HG03575 (cell line): ENCODE measurements at regions not wholly inside any gene's neighbourhood (a gene's known extent, or its start where the extent isn't known, plus 50 kb on each side); places are given as distances from the start of the nearest gene placed in this dataset.
A peak's percentile ranks its signal among the peaks of the same experiment; 100 is the strongest.
"Not testable (repeated sequence)": the region's sequence is repeated elsewhere in the genome, so short reads cannot be mapped to it uniquely, and the experiment has no call there.

Source experiments
- ATAC-seq: cut with Tn5 transposase; IDR thresholded peaks from one replicate; pipeline ENCODE4 v1.9.1; 2021; ENCODE audit not compliant: unreplicated experiment, insufficient number of reproducible peaks, low FRiP score; ENCODE audit errors: extremely low read depth

DNA sequence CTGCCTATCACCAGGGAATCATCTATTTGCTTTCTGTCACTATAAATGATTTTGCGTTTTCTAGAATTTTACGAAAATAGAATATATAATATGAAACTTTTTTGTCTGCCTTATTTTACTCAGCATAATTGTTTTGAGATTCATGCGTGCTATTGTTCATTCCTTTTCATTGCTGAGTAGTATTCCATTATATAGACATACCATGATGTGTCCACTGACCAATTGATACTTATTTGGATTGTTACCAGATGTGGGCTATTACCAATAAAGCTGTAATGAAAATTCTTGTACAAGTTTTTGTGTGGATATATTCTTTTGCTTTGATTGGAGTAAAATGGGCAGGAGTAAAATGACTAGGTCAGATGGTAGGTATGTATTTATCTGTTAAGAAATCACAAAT, 390.7 kb upstream of the EMCN start:
- no peak for ATAC-seq

DNA sequence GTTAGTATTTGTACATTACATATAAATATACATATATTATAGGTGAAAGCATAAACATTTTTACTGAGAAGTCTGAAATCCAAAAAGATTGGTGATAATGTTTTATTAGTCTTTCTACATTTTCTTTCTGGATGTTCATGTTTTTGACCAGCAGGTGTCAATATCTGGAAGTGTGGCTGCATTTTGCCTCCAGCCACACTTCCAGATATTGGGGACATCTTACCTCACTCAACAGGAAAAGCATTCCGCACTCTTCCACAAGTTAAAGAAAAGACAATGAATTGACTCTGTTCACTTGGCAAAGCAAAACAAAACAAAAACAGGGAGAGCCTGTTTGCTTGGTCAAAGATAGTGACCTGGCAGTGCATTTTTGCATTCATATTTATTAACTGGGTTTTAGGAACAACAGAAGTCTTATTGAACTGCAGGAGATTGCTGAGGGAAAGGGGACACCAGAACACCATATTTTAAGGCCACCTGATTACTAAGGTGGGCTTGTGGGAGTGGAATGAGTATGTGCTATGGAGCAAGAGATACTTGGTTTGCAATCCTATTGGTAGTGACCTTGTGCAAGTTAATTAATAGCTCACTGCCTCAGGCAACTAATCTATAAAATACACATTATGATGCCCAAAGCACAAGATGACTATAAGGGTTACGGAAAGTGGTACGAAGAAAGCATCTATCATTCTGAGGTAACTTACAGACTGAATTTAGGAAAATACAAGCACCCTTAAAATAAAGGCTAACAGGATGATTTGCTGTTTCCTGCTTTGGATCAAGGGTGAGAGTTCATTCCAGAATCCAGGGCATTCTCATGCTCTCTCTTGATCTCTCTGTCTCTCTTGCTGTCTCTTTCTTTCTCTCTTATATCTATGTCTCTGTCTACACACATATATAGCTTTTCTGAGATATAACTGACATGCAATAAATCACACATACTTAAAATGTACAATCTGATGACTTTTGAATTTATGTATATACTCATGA, 389.9 kb upstream of the EMCN start:
- ATAC-seq = no peak

DNA sequence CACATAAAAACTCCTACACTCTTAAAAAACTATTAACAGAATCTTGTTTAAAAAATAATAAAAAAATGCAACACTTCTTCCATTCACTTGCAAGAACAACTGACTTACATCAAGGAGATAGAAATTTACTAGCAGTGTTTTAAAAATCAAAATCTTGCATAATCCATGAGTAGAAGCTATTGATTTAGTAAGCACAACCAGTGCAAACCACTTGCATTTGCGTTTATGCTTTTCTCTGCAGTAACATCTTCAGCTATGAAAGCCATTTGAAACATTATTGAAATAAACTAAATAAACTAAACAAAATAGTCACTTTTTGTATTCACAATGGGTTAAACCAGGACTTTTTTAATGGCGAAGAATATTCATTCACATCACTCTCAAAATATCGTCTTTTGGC, 389.2 kb upstream of the EMCN start:
- ATAC-seq = no peak

DNA sequence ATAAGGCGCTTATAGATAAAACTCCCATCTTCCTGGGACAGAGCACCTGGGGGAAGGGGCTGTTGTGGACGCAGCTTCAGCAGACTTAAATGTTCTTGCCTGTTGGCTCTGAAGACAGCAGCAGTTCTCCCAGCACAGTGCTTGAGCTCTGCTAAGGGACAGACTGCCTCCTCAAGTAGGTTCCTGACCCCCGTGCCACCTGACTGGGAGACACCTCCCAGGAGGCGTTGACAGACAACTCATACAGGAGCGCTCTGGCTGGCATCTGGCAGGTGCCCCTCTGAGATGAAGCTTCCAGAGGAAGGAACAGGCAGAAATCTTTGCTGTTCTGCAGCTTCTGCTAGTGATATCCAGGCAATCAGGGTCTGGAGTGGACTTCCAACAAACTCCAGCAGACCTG, 383.1 kb upstream of the EMCN start:
- ATAC-seq = not testable (repeated sequence)

DNA sequence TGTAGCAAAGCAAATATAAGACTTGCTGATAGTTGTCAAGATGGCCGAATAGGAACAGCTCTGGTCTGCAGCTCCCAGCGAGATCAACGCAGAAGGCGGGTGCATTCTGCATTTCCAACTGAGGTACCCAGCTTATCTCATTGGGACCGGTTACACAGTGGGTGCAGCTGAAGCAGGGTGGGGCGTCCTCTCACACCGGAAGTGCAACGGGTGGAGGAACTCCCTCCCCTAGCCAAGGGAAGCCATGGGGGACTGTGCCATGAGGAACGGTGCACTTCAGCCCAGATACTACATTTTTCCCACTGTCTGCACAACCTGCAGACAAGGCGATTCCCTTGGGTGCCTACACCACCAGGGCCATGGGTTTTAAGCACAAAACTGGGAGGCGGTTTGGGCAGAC, 382.3 kb upstream of the EMCN start:
- ATAC-seq = no peak

DNA sequence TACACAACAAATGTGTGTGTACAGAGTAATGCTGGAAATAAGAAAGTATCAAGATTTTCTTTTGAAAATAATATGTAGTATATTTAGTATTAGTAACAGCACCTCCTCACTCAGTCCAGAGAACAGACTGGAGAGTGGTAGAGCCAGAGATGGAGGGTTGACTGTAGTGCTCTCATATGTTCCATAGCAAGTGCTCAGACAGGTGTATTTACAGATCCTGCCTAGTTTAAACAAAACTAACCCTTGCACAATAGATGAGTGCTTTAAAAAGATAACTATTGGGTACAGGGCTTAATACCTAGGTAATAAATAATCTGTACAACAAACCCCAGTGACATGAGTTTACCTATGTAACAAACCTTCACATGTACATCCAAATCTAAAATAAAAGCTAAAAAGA, 381.0 kb upstream of the EMCN start:
- no peak for ATAC-seq

DNA sequence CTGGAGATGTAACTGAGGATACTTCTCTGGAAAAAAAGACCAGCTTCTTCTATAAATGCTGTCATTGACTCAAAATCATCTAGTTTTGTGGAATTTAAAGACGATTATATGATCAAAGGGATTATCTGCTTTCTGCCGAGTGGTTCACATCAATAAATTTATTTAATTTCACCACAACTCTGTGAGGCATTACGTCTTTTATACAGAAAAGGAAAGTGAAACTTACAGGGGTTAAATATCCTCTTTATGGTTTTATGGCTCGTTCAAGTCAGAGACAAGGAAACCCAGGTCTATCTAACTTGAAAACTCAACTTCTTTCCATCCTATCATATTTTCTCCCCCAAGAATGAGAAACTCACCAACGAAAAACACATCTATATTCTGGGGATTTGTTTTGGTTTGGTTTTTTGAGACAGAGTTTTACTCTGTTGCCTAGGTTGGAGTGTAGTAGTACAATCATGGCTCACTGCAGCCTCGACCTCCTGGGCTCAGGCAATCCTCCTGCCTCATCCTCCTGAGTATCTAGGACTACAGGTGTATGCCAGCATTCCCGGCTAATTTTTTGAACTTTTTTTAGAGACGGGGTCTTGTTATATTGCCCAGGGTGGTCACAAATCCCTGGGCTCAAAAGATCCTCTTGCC, 377.9 kb upstream of the EMCN start:
- ATAC-seq = peak; percentile 84

DNA sequence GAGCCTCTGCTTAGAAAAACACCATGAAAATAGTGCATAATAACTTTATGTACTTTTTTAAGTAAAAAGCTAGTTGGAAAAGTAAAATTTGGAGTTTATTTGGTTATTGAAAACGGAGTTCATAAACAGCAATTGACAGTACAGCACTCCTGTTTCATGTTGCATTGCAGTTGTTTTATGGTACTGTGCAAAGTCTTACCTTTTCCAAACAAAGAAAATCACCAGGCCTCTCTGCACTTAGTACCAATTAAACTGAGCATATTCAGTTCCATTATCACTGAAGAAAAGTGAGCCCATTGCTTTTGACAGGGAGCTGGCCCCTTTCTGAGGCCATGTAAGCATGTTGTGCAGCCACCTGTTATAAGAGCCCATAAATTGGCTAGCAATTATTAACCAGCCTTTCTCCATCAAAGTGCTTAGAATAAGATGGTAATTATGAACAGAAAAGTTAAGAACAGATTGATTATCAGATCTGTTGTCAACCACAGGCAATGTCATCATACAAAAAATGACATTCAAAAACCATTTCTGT, 376.6 kb upstream of the EMCN start:
- no peak for ATAC-seq

DNA sequence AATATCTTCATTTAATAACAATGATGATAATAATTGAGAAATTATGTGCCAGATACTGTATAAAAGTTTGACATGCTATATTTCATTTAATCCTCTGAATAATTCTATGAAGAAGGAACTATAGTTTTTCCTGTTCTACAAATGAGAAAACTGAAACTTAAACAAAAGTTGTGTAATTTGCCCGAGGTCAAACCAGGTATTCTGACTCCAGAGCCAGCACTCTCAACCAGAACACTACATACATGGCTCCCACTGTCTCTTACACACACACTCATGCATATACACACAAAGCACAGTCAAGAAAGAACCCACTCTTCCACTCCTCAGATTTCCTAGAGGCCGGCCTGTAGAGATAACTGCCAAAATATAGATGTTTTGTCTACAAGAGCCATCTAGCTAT, 374.0 kb upstream of the EMCN start:
- no peak for ATAC-seq

DNA sequence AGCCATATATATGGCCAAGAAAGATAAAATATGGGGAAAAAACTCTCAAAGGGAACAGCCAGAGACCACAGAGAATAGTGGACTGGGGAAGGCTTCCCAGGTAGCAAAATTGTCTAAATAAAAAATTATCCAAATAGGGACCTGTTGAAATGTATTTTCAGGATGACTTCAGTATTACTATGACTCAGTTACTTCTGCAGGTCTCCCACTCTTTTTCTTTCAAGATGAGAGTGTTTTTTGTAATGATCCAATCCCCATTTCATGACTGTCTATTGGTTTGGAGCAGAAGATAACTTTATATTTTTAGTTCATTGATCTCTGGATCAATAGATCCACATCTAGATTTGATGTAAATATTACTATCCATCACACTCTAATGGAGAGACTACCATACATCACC, 372.1 kb upstream of the EMCN start:
- no peak for ATAC-seq

DNA sequence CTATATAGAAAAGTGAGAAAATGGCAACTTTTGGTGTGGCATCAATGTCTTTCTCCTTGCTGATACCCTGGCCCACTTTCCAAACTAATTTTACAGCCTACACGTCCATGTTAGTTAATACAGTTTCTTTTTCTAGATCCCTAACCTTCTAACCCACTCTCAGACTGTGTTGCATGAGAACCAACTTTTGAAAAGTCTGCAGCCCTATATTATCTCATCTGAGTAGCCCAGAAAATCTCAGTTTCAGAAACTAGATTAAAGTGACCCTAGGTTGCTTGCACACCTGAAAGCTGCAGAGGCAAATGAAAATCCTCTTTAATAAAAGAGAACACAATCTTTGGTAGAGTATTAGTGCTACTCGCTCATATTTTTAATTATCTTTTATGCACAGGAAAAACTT, 371.6 kb upstream of the EMCN start:
- ATAC-seq = no peak

DNA sequence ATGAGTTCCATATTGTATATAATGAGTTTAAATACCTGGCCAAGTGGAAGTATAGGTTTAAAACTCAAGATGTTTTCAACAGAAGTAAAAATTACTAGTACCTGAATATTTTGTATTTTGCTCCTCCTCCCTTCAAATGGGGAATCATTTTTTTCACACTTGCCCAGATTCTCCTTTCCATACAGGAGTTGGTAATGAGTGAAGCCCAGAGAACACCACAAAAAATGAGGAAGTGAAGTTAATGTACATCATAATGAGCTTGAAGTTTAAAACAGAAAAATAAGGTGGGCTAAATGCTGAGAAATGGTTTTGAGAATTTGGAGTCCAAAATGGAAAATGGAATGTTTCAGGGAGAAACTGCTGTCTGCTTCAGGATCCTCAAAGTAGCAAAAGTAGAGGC, 364.8 kb upstream of the EMCN start:
- ATAC-seq = no peak

DNA sequence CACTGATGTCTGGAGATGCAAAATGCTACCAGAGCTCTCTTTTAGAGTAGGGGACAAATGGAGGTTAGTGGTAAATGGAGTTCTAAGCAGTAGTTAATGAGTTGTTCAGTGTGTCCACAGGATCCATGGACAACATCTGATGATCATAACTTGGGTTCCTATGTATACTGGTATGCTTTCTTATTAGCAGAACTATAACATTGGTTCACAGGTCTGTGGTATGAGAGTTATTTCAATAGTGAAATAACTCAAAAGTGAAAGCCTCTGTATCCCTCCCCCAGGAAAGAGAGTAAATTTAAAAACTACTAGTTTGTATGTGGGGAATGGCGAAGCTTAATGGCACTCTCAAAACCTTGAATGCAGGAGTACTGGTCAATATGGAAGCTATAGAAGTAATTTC, 363.5 kb upstream of the EMCN start:
- no peak for ATAC-seq

DNA sequence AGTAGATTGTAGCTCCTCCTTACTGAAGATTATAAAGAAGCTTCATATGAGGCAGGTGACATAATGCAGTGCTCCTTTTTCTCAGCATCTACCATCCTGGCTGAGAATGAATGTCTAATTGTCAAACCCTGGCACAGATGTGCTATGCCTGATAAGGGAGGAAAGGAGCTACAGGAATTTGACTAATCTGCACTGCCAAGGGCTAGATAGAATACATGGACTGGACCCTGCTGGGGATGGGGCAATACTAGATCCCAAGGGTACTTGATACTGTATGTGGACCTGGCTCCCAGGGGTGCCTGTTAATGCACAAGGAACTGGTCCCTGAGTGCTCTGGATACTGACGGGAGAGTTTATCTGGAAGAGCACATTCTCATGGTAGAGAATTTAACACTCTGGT, 362.2 kb upstream of the EMCN start:
- no peak for ATAC-seq

DNA sequence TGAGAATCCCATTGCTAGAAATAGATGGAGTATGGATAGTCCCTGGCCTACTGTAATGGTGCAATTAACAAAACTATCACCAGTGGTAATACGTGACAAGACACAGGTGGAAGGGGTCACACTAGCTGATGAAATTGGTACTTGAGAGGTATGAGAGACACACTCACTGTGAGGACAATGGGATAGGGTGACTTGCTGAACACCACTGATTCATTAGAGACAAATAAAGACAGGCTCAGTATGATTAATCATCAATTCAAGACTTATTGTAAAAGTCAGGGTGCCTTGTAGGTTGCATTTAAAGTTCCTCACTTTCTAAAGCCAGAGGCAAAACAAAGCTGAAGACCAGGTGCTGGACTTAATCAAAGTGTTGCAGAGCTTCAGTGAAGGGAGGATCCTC, 361.6 kb upstream of the EMCN start:
- ATAC-seq = no peak

DNA sequence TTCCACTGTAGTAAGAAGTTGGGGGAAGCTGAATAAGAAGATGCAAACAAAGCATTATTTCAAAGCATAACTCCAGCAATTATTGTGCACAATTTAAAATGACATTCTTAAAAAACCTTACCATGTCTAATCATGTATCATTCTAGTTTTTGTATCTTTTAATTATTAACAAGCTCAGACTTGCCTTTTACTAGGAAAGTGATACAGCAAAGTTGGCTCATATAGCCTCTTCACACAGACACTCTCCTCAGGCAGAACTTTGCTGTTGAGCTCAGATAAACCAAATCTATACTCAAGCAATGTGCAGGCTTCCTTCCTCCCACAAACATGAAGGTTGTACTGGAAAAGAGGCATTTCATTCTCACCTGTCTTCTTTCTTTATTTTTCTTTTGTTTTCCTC, 358.7 kb upstream of the EMCN start:
- ATAC-seq = no peak

DNA sequence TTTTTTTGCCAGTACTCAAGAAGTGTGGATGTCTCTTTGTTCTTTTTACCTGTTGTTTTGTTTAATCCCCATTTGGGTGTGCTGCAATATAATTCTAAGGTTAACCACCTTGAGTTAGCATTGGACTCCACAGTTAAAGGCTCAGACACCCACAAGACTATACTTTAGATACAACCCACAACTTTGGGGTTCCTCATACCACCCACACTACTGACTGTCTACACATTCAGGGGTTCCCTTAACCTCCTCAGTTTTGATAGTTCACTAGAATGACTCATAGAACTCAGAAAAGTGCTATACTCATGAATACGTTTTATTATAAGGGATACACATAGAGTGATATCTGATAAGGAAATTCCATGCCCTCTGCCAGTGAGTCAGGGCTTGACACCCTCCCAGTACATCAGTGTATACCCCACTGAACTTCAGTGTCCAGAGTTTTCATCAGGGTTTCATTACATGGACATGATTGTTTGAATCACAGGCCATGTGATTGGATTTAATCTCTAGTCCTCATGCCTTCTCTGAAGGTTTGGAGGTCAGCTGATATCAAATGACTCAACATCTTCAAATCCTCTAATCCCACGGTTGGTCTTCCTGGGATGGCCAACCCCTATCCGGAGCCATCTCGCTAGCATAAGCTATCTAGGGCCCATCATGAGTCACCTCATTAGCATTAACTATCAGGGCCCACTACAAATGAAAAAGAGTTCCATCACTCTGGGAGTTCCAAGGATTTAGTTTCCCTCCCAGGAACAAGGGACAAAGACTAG, 357.7 kb upstream of the EMCN start:
- ATAC-seq = no peak

DNA sequence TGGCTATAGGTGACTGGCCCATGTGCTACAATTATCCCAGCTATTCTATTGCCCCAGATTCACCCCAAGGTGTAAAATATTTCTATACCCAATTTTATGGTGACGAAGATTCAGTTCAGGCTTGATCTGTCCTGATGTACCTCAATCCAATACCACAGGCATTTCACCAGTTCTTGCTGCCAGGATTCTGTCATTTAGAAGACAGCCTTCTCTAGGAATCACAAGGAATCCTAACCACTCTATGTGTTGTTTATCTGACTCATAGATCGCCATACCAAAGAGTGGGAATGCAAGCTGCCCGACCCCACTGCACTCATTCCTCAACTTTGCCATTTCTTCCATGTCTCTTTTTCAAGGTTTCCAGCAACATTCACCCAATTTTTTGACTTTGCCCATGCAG, 355.0 kb upstream of the EMCN start:
- ATAC-seq = no peak

DNA sequence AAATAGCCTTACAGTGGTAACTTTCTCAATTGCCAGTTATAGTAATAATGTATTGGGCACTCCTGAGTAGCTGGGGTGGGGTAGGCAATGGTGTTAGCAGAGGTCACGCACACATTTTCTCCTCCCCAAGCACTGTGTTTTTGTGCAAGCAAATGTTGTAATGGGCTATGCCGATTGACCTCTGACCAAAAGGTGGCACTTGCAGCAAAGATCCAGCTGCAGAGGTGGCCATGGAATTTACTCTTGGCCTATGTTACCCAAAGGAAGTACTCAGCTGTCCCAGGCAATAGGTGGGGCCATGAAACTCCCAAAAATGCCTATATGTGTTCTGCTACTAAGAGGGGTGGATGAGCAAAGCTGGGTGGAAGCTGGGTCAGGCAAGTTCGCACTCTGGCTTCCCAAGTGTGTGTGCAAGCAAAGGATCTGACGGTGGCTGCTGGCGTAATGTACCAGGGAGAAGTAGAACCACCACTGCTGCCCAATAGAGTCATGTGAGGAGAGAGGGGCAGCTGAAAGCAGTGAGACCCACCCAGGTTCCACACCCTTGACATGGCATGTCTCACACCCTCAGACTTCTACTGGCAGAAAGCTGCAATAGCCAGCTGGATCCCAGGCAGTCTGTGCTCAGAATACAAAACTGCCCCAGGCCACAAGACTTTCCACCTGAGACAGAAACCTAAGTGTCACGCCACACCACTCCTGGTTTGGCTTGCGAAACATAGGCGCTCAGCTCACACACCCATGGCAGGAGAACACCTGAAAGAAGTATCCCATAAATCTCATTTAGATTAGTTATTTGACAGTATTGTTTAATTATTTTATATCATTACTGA, 353.3 kb upstream of the EMCN start:
- ATAC-seq = no peak
